HUES48 (cell line): ENCODE measurements at regions not wholly inside any gene's neighbourhood (a gene's known extent, or its start where the extent isn't known, plus 50 kb on each side); places are given as distances from the start of the nearest gene placed in this dataset.

Experiments used
- H3K27ac ChIP-seq: one replicate; pipeline ENCODE4 v1.7.0; 2013; ENCODE audit warnings: low read depth, low read length, inconsistent platforms
- H3K27me3 ChIP-seq: 2 replicates; pipeline ENCODE4 v1.6.1; 2013; ENCODE audit warnings: mild to moderate bottlenecking, low read length; ENCODE audit not compliant: control insufficient read depth, insufficient read depth
- H3K36me3 ChIP-seq: 2 replicates; pipeline ENCODE4 v1.6.1; 2013; ENCODE audit warnings: low read length; ENCODE audit not compliant: control insufficient read depth, insufficient read depth
- H3K4me1 ChIP-seq: 2 replicates; pipeline ENCODE4 v1.6.1; 2013; ENCODE audit warnings: mild to moderate bottlenecking, low read length; ENCODE audit not compliant: control insufficient read depth, insufficient read depth
- H3K4me3 ChIP-seq: 2 replicates; pipeline ENCODE4 v1.5.1; 2013; ENCODE audit warnings: mild to moderate bottlenecking, low read depth, low read length
- H3K9ac ChIP-seq: 2 replicates; pipeline ENCODE4 v1.6.1; 2013; ENCODE audit warnings: mild to moderate bottlenecking, low read depth, low read length, moderate library complexity
- H3K9me3 ChIP-seq: 2 replicates; pipeline ENCODE4 v1.6.1; 2013; ENCODE audit warnings: low read length; ENCODE audit not compliant: control insufficient read depth, insufficient read depth

DNA sequence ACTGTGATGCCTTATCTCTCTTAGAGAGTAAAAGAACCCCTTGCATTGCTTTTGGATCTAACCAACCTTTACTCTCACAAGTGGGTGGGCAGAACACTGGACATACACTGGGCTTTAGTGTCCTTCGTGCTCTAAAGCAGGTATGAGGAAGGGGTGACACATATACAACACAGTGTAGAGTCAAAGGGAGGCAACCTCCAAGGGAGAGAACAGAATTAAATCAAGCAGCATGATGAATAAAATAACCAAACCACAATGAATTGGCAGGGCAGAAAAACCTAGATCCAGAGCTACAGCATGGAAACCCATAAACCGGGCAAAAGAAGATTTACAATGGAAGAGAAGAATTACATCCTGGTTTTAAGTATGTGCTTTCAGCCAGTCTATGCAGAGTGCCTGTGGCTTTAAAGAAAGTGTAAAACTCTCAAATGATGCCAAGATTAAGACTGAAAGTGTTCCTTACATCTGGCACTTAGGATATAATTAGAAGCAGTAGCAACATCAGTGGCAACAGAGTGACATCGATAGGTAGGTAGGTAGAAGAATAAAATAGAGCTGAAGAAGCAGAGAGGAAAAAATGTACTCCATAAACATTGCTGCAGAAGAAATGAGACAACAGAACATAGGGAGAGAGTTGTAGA is 191.7 kb upstream of the ZC3H15 start:
- Histone ChIP-seq H3K4me3 (no peak overlapping the region), H3K4me1 (no peaks in the 10 kb centered on the region), H3K9me3 (no peaks in the 10 kb centered on the region), H3K27me3 (no peaks in the 10 kb centered on the region), H3K36me3 (no peaks in the 10 kb centered on the region), H3K9ac (no peak overlapping the region), H3K27ac (no peak overlapping the region)

- Histone ChIP-seq H3K4me1 (no peaks in the 10 kb centered on the region), H3K36me3 (no peaks in the 10 kb centered on the region), H3K9ac (no peak overlapping the region), H3K27me3 (no peaks in the 10 kb centered on the region), H3K27ac (no peak overlapping the region), H3K4me3 (no peak overlapping the region), H3K9me3 (no peaks in the 10 kb centered on the region)
Observed at GRCh38 chr2:186299610-186300009, 186.4 kb upstream of the ZC3H15 start.

DNA sequence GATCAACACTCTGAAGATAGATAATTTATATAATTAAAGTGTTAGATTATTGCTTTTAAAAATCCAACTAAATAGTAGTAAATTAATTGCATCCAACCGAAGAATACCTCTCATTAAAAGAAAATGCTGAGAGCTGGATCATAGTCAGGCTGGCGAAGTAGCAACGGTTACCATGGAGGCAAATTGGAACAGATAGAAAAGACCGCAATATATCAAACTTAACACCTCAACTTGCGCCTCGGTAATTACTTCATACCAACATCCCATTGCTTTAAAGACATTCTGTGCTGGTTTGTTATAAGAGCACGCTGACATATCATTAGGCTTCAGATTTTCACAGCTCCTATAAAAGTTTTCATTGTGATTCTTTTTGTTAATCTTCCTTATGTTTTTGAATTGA is 183.8 kb upstream of the ZC3H15 start:
- Histone ChIP-seq H3K9me3 (no peaks in the 10 kb centered on the region), H3K9ac (no peak overlapping the region), H3K27me3 (no peaks in the 10 kb centered on the region), H3K36me3 (no peaks in the 10 kb centered on the region), H3K27ac (no peak overlapping the region), H3K4me3 (no peak overlapping the region), H3K4me1 (peaks cover 15% of the 10 kb centered on the region)

DNA sequence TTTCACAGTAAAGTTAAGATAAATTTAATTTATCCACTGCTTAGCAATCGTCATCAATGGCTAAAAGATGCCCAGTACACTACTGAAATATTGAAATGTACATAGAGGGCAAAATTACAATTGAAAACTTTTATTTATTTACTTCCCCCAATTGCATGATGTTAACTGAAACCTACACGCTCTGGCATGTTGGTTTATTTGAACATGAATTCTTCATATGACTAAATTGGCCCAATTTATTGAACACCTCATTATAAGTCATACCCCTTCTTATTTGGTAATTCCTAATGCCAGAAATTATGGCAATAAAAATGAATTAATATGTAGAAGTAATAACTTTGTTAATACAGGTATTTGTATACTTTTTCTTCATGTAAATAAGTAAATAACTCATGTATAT is 183.0 kb upstream of the ZC3H15 start:
- H3K9ac ChIP-seq, result no peak overlapping the region
- H3K9me3 ChIP-seq, result no peaks in the 10 kb centered on the region
- peaks cover 23% of the 10 kb centered on the region for H3K4me1 ChIP-seq
- H3K36me3 ChIP-seq, result no peaks in the 10 kb centered on the region
- H3K27me3 ChIP-seq, result no peaks in the 10 kb centered on the region
- H3K27ac ChIP-seq, result no peak overlapping the region
- no peak overlapping the region for H3K4me3 ChIP-seq

- no peak overlapping the region for H3K9ac ChIP-seq
Observed at GRCh38 chr2:186304064-186304463, 182.0 kb upstream of the ZC3H15 start.

GRCh38 chr2:186306754-186307153 is 179.3 kb upstream of the ZC3H15 start:
- H3K4me3 ChIP-seq, result no peak overlapping the region
- H3K27me3 ChIP-seq, result no peaks in the 10 kb centered on the region
- H3K36me3 ChIP-seq, result no peaks in the 10 kb centered on the region
- H3K9me3 ChIP-seq, result no peaks in the 10 kb centered on the region
- H3K9ac ChIP-seq, result no peak overlapping the region
- H3K4me1 ChIP-seq, result peaks cover 33% of the 10 kb centered on the region
- H3K27ac ChIP-seq, result peak overlapping the region; percentile 0

More at GRCh38 chr2:186304064-186304463, 182.0 kb upstream of the ZC3H15 start:
- Histone ChIP-seq H3K36me3 (no peaks in the 10 kb centered on the region), H3K4me1 (peaks cover 33% of the 10 kb centered on the region), H3K27me3 (no peaks in the 10 kb centered on the region), H3K4me3 (no peak overlapping the region), H3K9me3 (no peaks in the 10 kb centered on the region), H3K27ac (no peak overlapping the region)

DNA sequence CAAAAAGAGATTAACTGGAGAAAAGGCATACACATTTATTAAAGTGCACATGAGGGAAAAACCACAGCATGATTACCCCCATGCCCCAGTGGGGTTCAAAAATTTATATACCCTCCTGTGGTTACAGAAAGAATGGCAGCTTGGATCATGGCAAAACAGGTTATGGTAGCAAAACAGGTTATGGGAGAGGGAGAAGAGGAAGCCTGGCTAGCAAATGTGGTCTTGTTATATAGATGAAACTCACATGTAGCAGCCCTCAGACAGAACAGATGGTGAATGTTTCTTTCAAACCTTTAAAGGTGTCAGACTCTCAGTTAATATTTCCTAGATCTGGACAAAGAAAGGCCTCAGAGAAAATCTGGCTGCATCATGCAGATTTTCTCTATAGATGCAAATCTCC is 178.2 kb upstream of the ZC3H15 start:
- Histone ChIP-seq H3K4me1 (peaks cover 33% of the 10 kb centered on the region), H3K27me3 (no peaks in the 10 kb centered on the region), H3K4me3 (no peak overlapping the region), H3K36me3 (no peaks in the 10 kb centered on the region), H3K9ac (0 out of 2 replicates have a peak overlapping the region, but pooled peaks have one; percentile 20), H3K9me3 (peaks cover 9% of the 10 kb centered on the region; the same call in 1 of the 2 replicates), H3K27ac (peak overlapping the region; percentile 66)

DNA sequence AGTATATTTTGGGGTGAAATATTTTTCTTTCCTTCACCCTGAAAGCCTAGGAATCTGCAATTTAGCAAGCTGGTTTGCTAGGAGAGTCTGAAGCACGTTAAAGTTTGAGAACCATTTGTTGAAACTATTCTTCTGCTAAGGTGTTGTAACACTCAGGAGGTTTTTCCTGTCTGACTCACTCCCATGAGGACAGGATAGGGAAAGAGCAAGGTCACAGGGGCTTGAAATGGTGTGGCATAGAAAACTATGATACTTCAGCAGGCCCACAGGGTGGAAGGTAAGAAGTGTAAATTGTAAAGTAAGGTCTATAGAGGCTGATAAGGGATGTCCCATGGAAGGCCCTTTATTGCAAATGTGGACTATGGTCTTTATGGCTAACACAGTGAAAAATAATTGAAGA is 177.7 kb upstream of the ZC3H15 start:
- Histone ChIP-seq H3K27me3 (no peaks in the 10 kb centered on the region), H3K36me3 (no peaks in the 10 kb centered on the region), H3K27ac (peak overlapping the region; percentile 66), H3K9me3 (peaks cover 12% of the 10 kb centered on the region; the same call in 1 of the 2 replicates), H3K4me3 (no peak overlapping the region), H3K4me1 (peaks cover 33% of the 10 kb centered on the region), H3K9ac (no peak overlapping the region)

DNA sequence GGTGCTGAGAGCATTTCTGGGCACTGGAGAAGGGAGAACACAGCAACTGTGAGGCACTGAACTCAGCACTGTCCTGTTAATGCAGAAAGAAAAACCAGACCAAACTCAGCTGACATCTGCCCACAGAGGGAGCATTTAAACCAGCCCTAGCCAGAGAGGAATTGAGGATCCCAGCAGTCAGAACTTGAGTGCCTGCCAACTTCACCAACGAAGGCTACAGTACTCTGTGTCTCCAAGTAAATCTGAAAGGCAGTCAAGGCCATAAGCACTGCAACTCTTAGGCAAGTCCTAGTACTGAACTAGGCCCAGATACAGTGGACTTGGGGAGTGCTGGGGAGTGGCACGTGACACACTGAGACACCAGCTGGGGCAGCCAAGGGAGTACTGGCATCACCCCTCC is 176.2 kb upstream of the ZC3H15 start:
- Histone ChIP-seq H3K27me3 (no peaks in the 10 kb centered on the region), H3K9me3 (peaks cover 12% of the 10 kb centered on the region; the same call in 1 of the 2 replicates), H3K27ac (no peak overlapping the region), H3K9ac (no peak overlapping the region), H3K4me3 (no peak overlapping the region), H3K4me1 (peaks cover 33% of the 10 kb centered on the region), H3K36me3 (no peaks in the 10 kb centered on the region)

GRCh38 chr2:186319105-186319504 is 167.0 kb upstream of the ZC3H15 start:
- H3K27me3 ChIP-seq, result no peaks in the 10 kb centered on the region
- H3K9ac ChIP-seq, result no peak overlapping the region
- no peaks in the 10 kb centered on the region for H3K9me3 ChIP-seq
- H3K36me3 ChIP-seq, result no peaks in the 10 kb centered on the region
- no peak overlapping the region for H3K4me3 ChIP-seq
- no peaks in the 10 kb centered on the region for H3K4me1 ChIP-seq
- H3K27ac ChIP-seq, result no peak overlapping the region

GRCh38 chr2:186325827-186326535 is 160.1 kb upstream of the ZC3H15 start:
- Histone ChIP-seq H3K27me3 (no peaks in the 10 kb centered on the region), H3K9ac (no peak overlapping the region), H3K4me1 (peaks cover 14% of the 10 kb centered on the region), H3K9me3 (no peaks in the 10 kb centered on the region), H3K4me3 (no peak overlapping the region), H3K27ac (no peak overlapping the region), H3K36me3 (no peaks in the 10 kb centered on the region)
